ENCODE measurements at regions not wholly inside any gene's neighbourhood (a gene's known extent, or its start where the extent isn't known, plus 50 kb on each side); places are given as distances from the start of the nearest gene placed in this dataset.

GRCh38 chr2:239839306-239839705 is 185.8 kb downstream of the NDUFA10 start:
- in situ Hi-C loops (cut with HindIII; ENCODE audit: low sequenced_read_pairs): no loop called here
- DNase-seq (ENCODE audit: low read depth): no peak
- no peak for TF ChIP-seq CTCF (IDR thresholded peaks at IDR 0.05; ENCODE audit: low read depth, low read length, missing control alignments)

GRCh38 chr2:239836021-239836765 is 188.9 kb downstream of the NDUFA10 start:
- no peak for TF ChIP-seq CTCF (IDR thresholded peaks at IDR 0.05; ENCODE audit: low read depth, low read length, missing control alignments)
- DNase-seq (ENCODE audit: low read depth): no peak
- no peak overlapping the region for H3K4me3 ChIP-seq (ENCODE audit: low read depth, low read length)
- in situ Hi-C loops (cut with HindIII; ENCODE audit: low sequenced_read_pairs): no loop called here

More at GRCh38 chr2:239839306-239839705, 185.8 kb downstream of the NDUFA10 start:
- H3K4me3 ChIP-seq (ENCODE audit: low read depth, low read length): no peak overlapping the region

GRCh38 chr2:239835056-239835455 is 190.1 kb downstream of the NDUFA10 start:
- DNase-seq (ENCODE audit: low read depth): no peak
- no peak overlapping the region for H3K4me3 ChIP-seq (ENCODE audit: low read depth, low read length)
- no peak for TF ChIP-seq CTCF (IDR thresholded peaks at IDR 0.05; ENCODE audit: low read depth, low read length, missing control alignments)
- in situ Hi-C loops (cut with HindIII; ENCODE audit: low sequenced_read_pairs): no loop called here

- no peak overlapping the region for H3K4me3 ChIP-seq (ENCODE audit: low read depth, low read length)
- in situ Hi-C loops (cut with HindIII; ENCODE audit: low sequenced_read_pairs): no loop called here
- no peak for TF ChIP-seq CTCF (IDR thresholded peaks at IDR 0.05; ENCODE audit: low read depth, low read length, missing control alignments)
- no peak for DNase-seq (ENCODE audit: low read depth)
These were observed 191.0 kb downstream of the NDUFA10 start for GRCh38 chr2:239834143-239834542.

- no peak for TF ChIP-seq CTCF (IDR thresholded peaks at IDR 0.05; ENCODE audit: low read depth, low read length, missing control alignments)
- no peak for DNase-seq (ENCODE audit: low read depth)
- H3K4me3 ChIP-seq (ENCODE audit: low read depth, low read length): no peak overlapping the region
- in situ Hi-C loops (cut with HindIII; ENCODE audit: low sequenced_read_pairs): no loop called here
These were observed 191.7 kb downstream of the NDUFA10 start for GRCh38 chr2:239833269-239834109.

GRCh38 chr2:239832490-239833268 is 192.5 kb downstream of the NDUFA10 start:
- no peak overlapping the region for H3K4me3 ChIP-seq (ENCODE audit: low read depth, low read length)
- no peak for TF ChIP-seq CTCF (IDR thresholded peaks at IDR 0.05; ENCODE audit: low read depth, low read length, missing control alignments)
- DNase-seq (ENCODE audit: low read depth): no peak
- in situ Hi-C loops (cut with HindIII; ENCODE audit: low sequenced_read_pairs): no loop called here
